B cell (primary cell): ENCODE measurements at regions not wholly inside any gene's neighbourhood (a gene's known extent, or its start where the extent isn't known, plus 50 kb on each side); places are given as distances from the start of the nearest gene placed in this dataset.
"Not testable (repeated sequence)": the region's sequence is repeated elsewhere in the genome, so short reads cannot be mapped to it uniquely, and the experiment has no call there.

Experiments used
- ATAC-seq: fragments of 200-7000 bp; cut with Tn5 transposase; one replicate; pipeline ENCODE4 v1.10.0; 2021; ENCODE audit warnings: low read depth, mild to moderate bottlenecking, moderate number of reproducible peaks, moderate library complexity
- CTCF ChIA-PET: fragments of 350-600 bp; sonication (Branson Sonifier 250); formaldehyde crosslinking; loops from one replicate; lab custom pipeline; 2021; ENCODE audit warnings: antibody characterized with exemption, inconsistent platforms; lab: Charles Lee
- POLR2A ChIA-PET: fragments of 350-600 bp; sonication (Branson Sonifier 250); formaldehyde crosslinking; loops from one replicate; lab custom pipeline; 2021; ENCODE audit warnings: antibody characterized with exemption; lab: Charles Lee
- DNase-seq: peaks from one replicate; pipeline ENCODE4 v3.0.0; 2013
- H2AFZ ChIP-seq: 2 replicates; pipeline ENCODE4 v1.6.1; 2012; ENCODE audit warnings: mild to moderate bottlenecking, low read depth, low read length; ENCODE audit not compliant: insufficient read depth, poor library complexity, severe bottlenecking
- H3K27ac ChIP-seq, 2 donors: 1 replicate in 1 of 2; 2 replicates in 1 of 2; pipeline ENCODE4 v1.5.1; 2012 to 2013; ENCODE audit warnings: low read length in 2 of 2, mild to moderate bottlenecking in 2 of 2, moderate library complexity in 1 of 2
- H3K27me3 ChIP-seq, 4 experiments: fragments of 200-600 bp in 1 of 4; sonication (generic) in 1 of 4; replicated peaks in 1 of 4; 1 replicate in 2 of 4; 2 replicates in 2 of 4; pipeline versions ENCODE4 v1.6.1 to v1.7.0; 2013 to 2016; ENCODE audit warnings: low read length in 3 of 4, mild to moderate bottlenecking in 2 of 4, mixed read lengths in 1 of 4, moderate library complexity in 1 of 4; ENCODE audit not compliant: insufficient read depth in 4 of 4, control insufficient read depth in 3 of 4; ENCODE audit errors: control extremely low read depth in 1 of 4
- H3K36me3 ChIP-seq, 2 experiments: replicated peaks in 1 of 2; 1 replicate in 1 of 2; 2 replicates in 1 of 2; pipeline versions ENCODE4 v1.6.1 to v1.7.1; 2013; ENCODE audit warnings: low read length in 1 of 2; ENCODE audit not compliant: insufficient read depth in 2 of 2, control insufficient read depth in 1 of 2; ENCODE audit errors: control extremely low read depth in 1 of 2, extremely low read depth in 1 of 2
- H3K4me1 ChIP-seq, 2 donors: fragments of 200-600 bp in 1 of 2; sonication (generic) in 1 of 2; 1 replicate in 1 of 2; 2 replicates in 1 of 2; pipeline versions ENCODE4 v1.5.1 to v1.6.1; 2013 to 2017; ENCODE audit warnings: low read length in 2 of 2; ENCODE audit not compliant: control insufficient read depth in 2 of 2, insufficient read depth in 2 of 2
- H3K4me2 ChIP-seq: replicated peaks from 2 replicates; pipeline ENCODE3; 2012; ENCODE audit warnings: mild to moderate bottlenecking, low read depth, low read length; ENCODE audit not compliant: poor library complexity, severe bottlenecking
- H3K4me3 ChIP-seq, 5 experiments: fragments of 200-600 bp in 1 of 5; sonication (generic) in 1 of 5; 1 replicate in 3 of 5; 2 replicates in 2 of 5; pipeline versions ENCODE4 v1.5.1 to v1.7.0; 2011 to 2016; ENCODE audit warnings: low read length in 4 of 5, mild to moderate bottlenecking in 4 of 5, low read depth in 2 of 5, control low read depth in 1 of 5, moderate library complexity in 1 of 5; ENCODE audit not compliant: insufficient read depth in 1 of 5; ENCODE audit errors: control extremely low read depth in 1 of 5, extremely low read depth in 1 of 5
- H3K79me2 ChIP-seq: fragments of 200-600 bp; sonication (generic); one replicate; pipeline ENCODE4 v1.6.0; 2016; ENCODE audit warnings: low read length; ENCODE audit not compliant: control insufficient read depth, insufficient read depth
- H3K9ac ChIP-seq: fragments of 200-600 bp; sonication (generic); 2 replicates; pipeline ENCODE4 v1.6.1; 2017; ENCODE audit warnings: mild to moderate bottlenecking, low read length, moderate library complexity
- H3K9me3 ChIP-seq, 3 donors: one replicate each; pipeline versions ENCODE4 v1.6.1 to v1.7.1; 2013; ENCODE audit warnings: low read length in 2 of 3; ENCODE audit not compliant: control insufficient read depth in 2 of 3, insufficient read depth in 1 of 3; ENCODE audit errors: control extremely low read depth in 1 of 3
- H4K20me1 ChIP-seq: 2 replicates; pipeline ENCODE4 v1.6.0; 2012; ENCODE audit warnings: mild to moderate bottlenecking, low read length; ENCODE audit not compliant: insufficient read depth, control insufficient read depth, poor library complexity, severe bottlenecking
- H3K27ac Mint-ChIP-seq: one replicate; pipeline ENCODE4 v1.8.0; 2021; ENCODE audit warnings: mixed read lengths
- H3K27me3 Mint-ChIP-seq: one replicate; pipeline ENCODE4 v1.8.0; 2021; ENCODE audit warnings: mixed read lengths
- H3K4me1 Mint-ChIP-seq: one replicate; pipeline ENCODE4 v1.8.0; 2021; ENCODE audit warnings: mixed read lengths
- H3K4me3 Mint-ChIP-seq: one replicate; pipeline ENCODE4 v1.8.0; 2021; ENCODE audit warnings: mixed read lengths
- H3K9me3 Mint-ChIP-seq: one replicate; pipeline ENCODE4 v1.8.0; 2022; ENCODE audit warnings: mixed read lengths; ENCODE audit not compliant: insufficient read depth
- WGBS: methylation state at CpG from one replicate; pipeline ENCODE4 v1.1.5; 2013; ENCODE audit warnings: missing lambda C conversion rate; ENCODE audit not compliant: insufficient coverage; 5-methylcytosine and 5-hydroxymethylcytosine counted together
- intact Hi-C: fragments of 100-400 bp; cut with micrococcal nuclease; formaldehyde crosslinking; loops from one replicate; pipeline ENCODE4 v1.10.0; 2022

DNA sequence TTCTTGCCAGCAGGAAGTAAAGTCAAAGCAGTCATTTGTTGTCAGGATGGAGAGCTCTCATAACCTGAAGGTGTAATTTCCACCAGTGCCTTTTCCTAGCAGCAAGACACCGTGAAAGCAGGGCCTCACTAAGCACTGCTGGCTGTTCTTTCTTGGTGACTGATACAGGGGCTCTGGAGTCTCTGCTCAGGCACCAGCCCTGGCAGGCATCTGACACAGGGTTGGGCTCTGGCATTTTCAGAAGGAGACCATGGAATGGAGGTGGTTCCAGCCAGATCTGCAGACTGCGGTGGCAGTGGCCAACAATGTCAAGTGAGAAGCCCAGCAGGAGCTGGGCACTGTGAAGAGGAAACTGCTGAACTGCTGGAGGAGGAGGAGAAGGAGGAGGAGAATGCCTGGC lies 72.2 kb downstream of the CDRT15L2 start:
- H3K4me2 ChIP-seq, H2AFZ ChIP-seq, DNase-seq, CTCF ChIA-PET, H4K20me1 ChIP-seq, H3K79me2 ChIP-seq, H3K27ac ChIP-seq, POLR2A ChIA-PET, H3K9me3 ChIP-seq, H3K36me3 ChIP-seq, intact Hi-C loops, ATAC-seq, H3K27me3 Mint-ChIP-seq, H3K27me3 ChIP-seq, H3K9me3 Mint-ChIP-seq, H3K4me3 ChIP-seq, H3K9ac ChIP-seq: not testable (repeated sequence)
- peaks cover 36% of the 10 kb centered on the region for H3K4me1 Mint-ChIP-seq
- H3K4me1 ChIP-seq = peaks cover 0 to 27% of the 10 kb centered on the region in 2 donors
- H3K4me3 Mint-ChIP-seq = peak overlapping the region; percentile 41
- WGBS = 75% methylated on average over 1 of the region's 2 CpGs
- H3K27ac Mint-ChIP-seq = peak overlapping the region; percentile 80

DNA sequence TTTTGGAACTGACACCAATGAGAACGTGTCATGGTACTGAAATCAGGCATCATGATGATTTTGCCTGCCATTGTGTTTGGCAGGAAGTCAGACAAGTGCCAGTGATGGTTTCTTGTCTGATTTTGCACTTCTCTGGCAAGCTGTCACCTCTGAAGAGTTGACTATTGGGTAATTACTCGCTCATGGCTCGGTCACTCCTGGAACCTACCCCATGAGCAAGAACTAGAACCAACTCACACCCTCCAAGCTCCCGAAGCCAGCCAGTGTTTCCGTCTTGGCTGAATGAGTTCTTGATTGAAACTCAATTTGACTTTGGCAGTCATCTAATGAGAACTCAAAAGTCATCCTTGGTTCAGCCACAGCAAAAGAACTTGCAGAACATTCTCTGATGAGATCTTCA lies 73.9 kb downstream of the CDRT15L2 start:
- H4K20me1 ChIP-seq, DNase-seq, H3K9ac ChIP-seq, ATAC-seq, H3K4me2 ChIP-seq, H2AFZ ChIP-seq, POLR2A ChIA-PET, H3K27me3 ChIP-seq, H3K36me3 ChIP-seq, H3K9me3 ChIP-seq, H3K9me3 Mint-ChIP-seq, H3K27me3 Mint-ChIP-seq, CTCF ChIA-PET, H3K4me3 ChIP-seq, H3K4me3 Mint-ChIP-seq, H3K79me2 ChIP-seq, H3K27ac ChIP-seq, intact Hi-C loops: not testable (repeated sequence)
- H3K4me1 ChIP-seq = peaks cover 0 to 27% of the 10 kb centered on the region in 2 donors
- Mint-ChIP-seq H3K27ac (peak overlapping the region; percentile 55), H3K4me1 (peaks cover 27% of the 10 kb centered on the region)
- no CpG with 5 or more reads among the region's 5 CpGs for WGBS

GRCh38 chr17:20654114-20654513 lies 74.6 kb downstream of the CDRT15L2 start:
- H3K79me2 ChIP-seq, H3K27ac Mint-ChIP-seq, ATAC-seq, H2AFZ ChIP-seq, DNase-seq, H3K27ac ChIP-seq, H3K4me3 Mint-ChIP-seq, H3K4me2 ChIP-seq, POLR2A ChIA-PET, H3K9ac ChIP-seq, H3K27me3 ChIP-seq, H4K20me1 ChIP-seq, H3K36me3 ChIP-seq, H3K9me3 ChIP-seq, H3K9me3 Mint-ChIP-seq, intact Hi-C loops, CTCF ChIA-PET, H3K4me3 ChIP-seq, H3K27me3 Mint-ChIP-seq: not testable (repeated sequence)
- peaks cover 25% of the 10 kb centered on the region for H3K4me1 Mint-ChIP-seq
- WGBS = 95% methylated on average over 2 of the region's 4 CpGs
- peaks cover 0 to 25% of the 10 kb centered on the region in 2 donors for H3K4me1 ChIP-seq

- DNase-seq, H3K27me3 Mint-ChIP-seq, POLR2A ChIA-PET, H3K27me3 ChIP-seq, CTCF ChIA-PET, ATAC-seq, H3K27ac Mint-ChIP-seq, H3K9ac ChIP-seq, H3K36me3 ChIP-seq, H3K4me2 ChIP-seq, H4K20me1 ChIP-seq, H3K27ac ChIP-seq, H3K79me2 ChIP-seq, H3K4me3 Mint-ChIP-seq, H3K4me3 ChIP-seq, H3K9me3 ChIP-seq, H2AFZ ChIP-seq, intact Hi-C loops, H3K9me3 Mint-ChIP-seq: not testable (repeated sequence)
- peaks cover 21% of the 10 kb centered on the region for H3K4me1 Mint-ChIP-seq
- WGBS = 94% methylated on average over 3 of the region's 12 CpGs
- peaks cover 0 to 20% of the 10 kb centered on the region in 2 donors for H3K4me1 ChIP-seq
Measured at GRCh38 chr17:20654575-20654974, 75.1 kb downstream of the CDRT15L2 start.
